Loucy (cell line): ENCODE measurements at regions not wholly inside any gene's neighbourhood (a gene's known extent, or its start where the extent isn't known, plus 50 kb on each side); places are given as distances from the start of the nearest gene placed in this dataset.

Experiments
- EZH2phosphoT487 ChIP-seq: fragments of 200-600 bp; IDR thresholded peaks from 2 replicates; pipeline ENCODE4 v1.6.1; 2018; ENCODE audit warnings: antibody characterized with exemption, mild to moderate bottlenecking, moderate library complexity, borderline replicate concordance
- TF ChIP-seq, protein P1 (sequence below): fragments of 200-600 bp; sonication (generic); conservative IDR thresholded peaks from 2 replicates; pipeline ENCODE4 v1.5.1; 2014; ENCODE audit warnings: mild to moderate bottlenecking, antibody characterized with exemption, low read length

DNA sequence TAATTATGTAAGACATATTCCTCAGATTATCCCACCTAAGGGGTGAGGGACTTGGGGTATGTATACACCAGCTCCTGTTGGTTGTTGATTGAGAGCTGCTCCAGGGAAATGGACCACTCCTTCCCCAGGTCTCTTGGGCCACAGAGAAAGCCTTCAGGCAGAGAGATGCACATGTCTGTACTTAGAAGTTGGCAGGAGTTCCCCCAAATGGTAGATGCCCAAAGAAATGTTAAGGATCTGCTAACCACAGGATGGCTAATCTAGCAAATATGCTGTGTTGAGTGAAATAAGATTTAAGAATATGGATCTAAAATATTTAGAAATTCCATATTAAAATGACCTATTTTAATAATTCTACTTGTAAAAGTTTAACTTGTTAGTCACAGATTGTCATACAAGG, 100.8 kb upstream of the DNAH14 start:
- TF ChIP-seq, protein P1, sequence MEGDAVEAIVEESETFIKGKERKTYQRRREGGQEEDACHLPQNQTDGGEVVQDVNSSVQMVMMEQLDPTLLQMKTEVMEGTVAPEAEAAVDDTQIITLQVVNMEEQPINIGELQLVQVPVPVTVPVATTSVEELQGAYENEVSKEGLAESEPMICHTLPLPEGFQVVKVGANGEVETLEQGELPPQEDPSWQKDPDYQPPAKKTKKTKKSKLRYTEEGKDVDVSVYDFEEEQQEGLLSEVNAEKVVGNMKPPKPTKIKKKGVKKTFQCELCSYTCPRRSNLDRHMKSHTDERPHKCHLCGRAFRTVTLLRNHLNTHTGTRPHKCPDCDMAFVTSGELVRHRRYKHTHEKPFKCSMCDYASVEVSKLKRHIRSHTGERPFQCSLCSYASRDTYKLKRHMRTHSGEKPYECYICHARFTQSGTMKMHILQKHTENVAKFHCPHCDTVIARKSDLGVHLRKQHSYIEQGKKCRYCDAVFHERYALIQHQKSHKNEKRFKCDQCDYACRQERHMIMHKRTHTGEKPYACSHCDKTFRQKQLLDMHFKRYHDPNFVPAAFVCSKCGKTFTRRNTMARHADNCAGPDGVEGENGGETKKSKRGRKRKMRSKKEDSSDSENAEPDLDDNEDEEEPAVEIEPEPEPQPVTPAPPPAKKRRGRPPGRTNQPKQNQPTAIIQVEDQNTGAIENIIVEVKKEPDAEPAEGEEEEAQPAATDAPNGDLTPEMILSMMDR: no peak
- TF ChIP-seq EZH2phosphoT487: no peak
